GM18505 (cell line): ENCODE measurements at regions not wholly inside any gene's neighbourhood (a gene's known extent, or its start where the extent isn't known, plus 50 kb on each side); places are given as distances from the start of the nearest gene placed in this dataset.
"Not testable (repeated sequence)": the region's sequence is repeated elsewhere in the genome, so short reads cannot be mapped to it uniquely, and the experiment has no call there.

ENCODE experiments used
- ATAC-seq: cut with Tn5 transposase; IDR thresholded peaks from one replicate; pipeline ENCODE4 v1.9.1; 2021; ENCODE audit not compliant: unreplicated experiment
- POLR2A ChIP-seq: IDR thresholded peaks from 4 replicates; pipeline ENCODE4 v1.6.1; 2011; ENCODE audit warnings: borderline replicate concordance; ENCODE audit not compliant: insufficient read depth, insufficient read length; ENCODE audit errors: extremely low read depth

- no peak for TF ChIP-seq POLR2A
- no peak for ATAC-seq
These were observed 141.6 kb upstream of the NBPF11 start for GRCh38 chr1:148293651-148294050.

- ATAC-seq, result no peak
- TF ChIP-seq POLR2A, result no peak
These were observed 140.8 kb upstream of the NBPF11 start for GRCh38 chr1:148292915-148293314.

GRCh38 chr1:148290881-148291280 lies 138.8 kb upstream of the NBPF11 start:
- TF ChIP-seq POLR2A, result no peak
- ATAC-seq, result no peak

- TF ChIP-seq POLR2A, result no peak
- no peak for ATAC-seq
These were observed 137.6 kb upstream of the NBPF11 start for GRCh38 chr1:148289647-148290046.

- ATAC-seq, result not testable (repeated sequence)
These were observed 133.9 kb upstream of the NBPF11 start for GRCh38 chr1:148285946-148286345.

- ATAC-seq, result peak; percentile 77
These were observed 128.9 kb upstream of the NBPF11 start for GRCh38 chr1:148280831-148281572.

GRCh38 chr1:148279002-148279542 lies 127.0 kb upstream of the NBPF11 start:
- not testable (repeated sequence) for ATAC-seq

- ATAC-seq, result not testable (repeated sequence)
These were observed 125.8 kb upstream of the NBPF11 start for GRCh38 chr1:148277865-148278279.

GRCh38 chr1:148267066-148267465 lies 115.0 kb upstream of the NBPF11 start:
- ATAC-seq, result not testable (repeated sequence)

- TF ChIP-seq POLR2A, result no peak
- ATAC-seq, result no peak
These were observed 112.5 kb upstream of the NBPF11 start for GRCh38 chr1:148264374-148265276.

GRCh38 chr1:148263906-148264255 lies 111.8 kb upstream of the NBPF11 start:
- no peak for TF ChIP-seq POLR2A
- no peak for ATAC-seq

GRCh38 chr1:148263128-148263905 lies 111.2 kb upstream of the NBPF11 start:
- ATAC-seq, result no peak
- TF ChIP-seq POLR2A, result peak; percentile 100

- not testable (repeated sequence) for ATAC-seq
These were observed 109.6 kb upstream of the NBPF11 start for GRCh38 chr1:148261684-148262083.

- not testable (repeated sequence) for ATAC-seq
These were observed 105.8 kb upstream of the NBPF11 start for GRCh38 chr1:148257886-148258285.

- not testable (repeated sequence) for ATAC-seq
These were observed 102.7 kb upstream of the NBPF11 start for GRCh38 chr1:148254611-148255429.

GRCh38 chr1:148253808-148254207 lies 101.7 kb upstream of the NBPF11 start:
- not testable (repeated sequence) for ATAC-seq

GRCh38 chr1:148248798-148249197 lies 96.7 kb upstream of the NBPF11 start:
- ATAC-seq, result not testable (repeated sequence)

- not testable (repeated sequence) for ATAC-seq
These were observed 94.3 kb upstream of the NBPF11 start for GRCh38 chr1:148246258-148246861.

GRCh38 chr1:148245843-148246242 lies 93.8 kb upstream of the NBPF11 start:
- not testable (repeated sequence) for ATAC-seq
